ENCODE measurements at regions not wholly inside any gene's neighbourhood (a gene's known extent, or its start where the extent isn't known, plus 50 kb on each side); places are given as distances from the start of the nearest gene placed in this dataset.

- Histone ChIP-seq H3K9me3 (ENCODE audit: low read length) (no peaks in the 10 kb centered on the region), H3K36me3 (ENCODE audit: insufficient read depth, low read length) (no peaks in the 10 kb centered on the region), H3K27ac (ENCODE audit: low read depth, low read length) (no peak overlapping the region), H3K4me1 (ENCODE audit: insufficient read depth, low read length) (no peaks in the 10 kb centered on the region), H3K9ac (ENCODE audit: low read length) (no peak overlapping the region), H3K27me3 (ENCODE audit: control insufficient read depth in 1 of 2, insufficient read depth in 2 of 2, low read length in 2 of 2) (no peaks in the 10 kb centered on the region), H3K4me3 (ENCODE audit: low read depth in 1 of 2, low read length in 2 of 2) (no peak overlapping the region)
Measured at GRCh38 chr2:173598525-173598924, 243.9 kb downstream of the CDCA7 start.

GRCh38 chr2:173599821-173600359 lies 245.2 kb downstream of the CDCA7 start:
- Histone ChIP-seq H3K4me3 (ENCODE audit: low read depth in 1 of 2, low read length in 2 of 2) (no peak overlapping the region), H3K27ac (ENCODE audit: low read depth, low read length) (no peak overlapping the region), H3K9me3 (ENCODE audit: low read length) (no peaks in the 10 kb centered on the region)

GRCh38 chr2:173602153-173602795 lies 247.6 kb downstream of the CDCA7 start:
- no peaks in the 10 kb centered on the region for H3K4me1 ChIP-seq (ENCODE audit: insufficient read depth, low read length)
- no peaks in the 10 kb centered on the region for H3K27me3 ChIP-seq (ENCODE audit: control insufficient read depth in 1 of 2, insufficient read depth in 2 of 2, low read length in 2 of 2)
- H3K4me3 ChIP-seq (ENCODE audit: low read depth in 1 of 2, low read length in 2 of 2), result no peak overlapping the region
- H3K9ac ChIP-seq (ENCODE audit: low read length), result no peak overlapping the region
- H3K36me3 ChIP-seq (ENCODE audit: insufficient read depth, low read length), result no peaks in the 10 kb centered on the region
- no peaks in the 10 kb centered on the region for H3K9me3 ChIP-seq (ENCODE audit: low read length)
- no peak overlapping the region for H3K27ac ChIP-seq (ENCODE audit: low read depth, low read length)

More at GRCh38 chr2:173599821-173600359, 245.2 kb downstream of the CDCA7 start:
- H3K4me1 ChIP-seq (ENCODE audit: insufficient read depth, low read length), result no peaks in the 10 kb centered on the region
- no peaks in the 10 kb centered on the region for H3K27me3 ChIP-seq (ENCODE audit: control insufficient read depth in 1 of 2, insufficient read depth in 2 of 2, low read length in 2 of 2)
- H3K9ac ChIP-seq (ENCODE audit: low read length), result no peak overlapping the region
- H3K36me3 ChIP-seq (ENCODE audit: insufficient read depth, low read length), result no peaks in the 10 kb centered on the region

GRCh38 chr2:173605994-173606393 lies 251.3 kb downstream of the CDCA7 start:
- H3K9ac ChIP-seq (ENCODE audit: low read length), result no peak overlapping the region
- no peaks in the 10 kb centered on the region for H3K4me1 ChIP-seq (ENCODE audit: insufficient read depth, low read length)
- H3K36me3 ChIP-seq (ENCODE audit: insufficient read depth, low read length), result no peaks in the 10 kb centered on the region
- H3K9me3 ChIP-seq (ENCODE audit: low read length), result no peaks in the 10 kb centered on the region
- H3K4me3 ChIP-seq (ENCODE audit: low read depth in 1 of 2, low read length in 2 of 2), result no peak overlapping the region
- H3K27me3 ChIP-seq (ENCODE audit: control insufficient read depth in 1 of 2, insufficient read depth in 2 of 2, low read length in 2 of 2), result no peaks in the 10 kb centered on the region
- no peak overlapping the region for H3K27ac ChIP-seq (ENCODE audit: low read depth, low read length)

GRCh38 chr2:173606619-173607248 lies 252.1 kb downstream of the CDCA7 start:
- no peak overlapping the region for H3K27ac ChIP-seq (ENCODE audit: low read depth, low read length)
- no peaks in the 10 kb centered on the region for H3K4me1 ChIP-seq (ENCODE audit: insufficient read depth, low read length)
- no peak overlapping the region for H3K9ac ChIP-seq (ENCODE audit: low read length)
- no peaks in the 10 kb centered on the region for H3K36me3 ChIP-seq (ENCODE audit: insufficient read depth, low read length)
- H3K9me3 ChIP-seq (ENCODE audit: low read length), result no peaks in the 10 kb centered on the region
- H3K4me3 ChIP-seq (ENCODE audit: low read depth in 1 of 2, low read length in 2 of 2), result no peak overlapping the region
- no peaks in the 10 kb centered on the region for H3K27me3 ChIP-seq (ENCODE audit: control insufficient read depth in 1 of 2, insufficient read depth in 2 of 2, low read length in 2 of 2)

GRCh38 chr2:173607606-173608311 lies 253.1 kb downstream of the CDCA7 start:
- H3K36me3 ChIP-seq (ENCODE audit: insufficient read depth, low read length), result no peaks in the 10 kb centered on the region
- H3K4me3 ChIP-seq (ENCODE audit: low read depth in 1 of 2, low read length in 2 of 2), result no peak overlapping the region
- no peaks in the 10 kb centered on the region for H3K4me1 ChIP-seq (ENCODE audit: insufficient read depth, low read length)
- H3K9me3 ChIP-seq (ENCODE audit: low read length), result no peaks in the 10 kb centered on the region
- no peak overlapping the region for H3K27ac ChIP-seq (ENCODE audit: low read depth, low read length)
- H3K27me3 ChIP-seq (ENCODE audit: control insufficient read depth in 1 of 2, insufficient read depth in 2 of 2, low read length in 2 of 2), result no peaks in the 10 kb centered on the region
- H3K9ac ChIP-seq (ENCODE audit: low read length), result no peak overlapping the region

- no peaks in the 10 kb centered on the region for H3K27me3 ChIP-seq (ENCODE audit: control insufficient read depth in 1 of 2, insufficient read depth in 2 of 2, low read length in 2 of 2)
- no peaks in the 10 kb centered on the region for H3K36me3 ChIP-seq (ENCODE audit: insufficient read depth, low read length)
- no peaks in the 10 kb centered on the region for H3K9me3 ChIP-seq (ENCODE audit: low read length)
- no peak overlapping the region for H3K4me3 ChIP-seq (ENCODE audit: low read depth in 1 of 2, low read length in 2 of 2)
- H3K9ac ChIP-seq (ENCODE audit: low read length), result no peak overlapping the region
- no peak overlapping the region for H3K27ac ChIP-seq (ENCODE audit: low read depth, low read length)
- H3K4me1 ChIP-seq (ENCODE audit: insufficient read depth, low read length), result no peaks in the 10 kb centered on the region
Measured at GRCh38 chr2:173611121-173611520, 256.4 kb downstream of the CDCA7 start.

- Histone ChIP-seq H3K27me3 (ENCODE audit: control insufficient read depth in 1 of 2, insufficient read depth in 2 of 2, low read length in 2 of 2) (no peaks in the 10 kb centered on the region), H3K4me1 (ENCODE audit: insufficient read depth, low read length) (no peaks in the 10 kb centered on the region), H3K9ac (ENCODE audit: low read length) (no peak overlapping the region), H3K27ac (ENCODE audit: low read depth, low read length) (no peak overlapping the region), H3K36me3 (ENCODE audit: insufficient read depth, low read length) (no peaks in the 10 kb centered on the region), H3K9me3 (ENCODE audit: low read length) (no peaks in the 10 kb centered on the region), H3K4me3 (ENCODE audit: low read depth in 1 of 2, low read length in 2 of 2) (no peak overlapping the region)
Measured at GRCh38 chr2:173612354-173612753, 257.7 kb downstream of the CDCA7 start.

GRCh38 chr2:173613386-173613785 lies 258.7 kb downstream of the CDCA7 start:
- no peak overlapping the region for H3K9ac ChIP-seq (ENCODE audit: low read length)
- H3K36me3 ChIP-seq (ENCODE audit: insufficient read depth, low read length), result no peaks in the 10 kb centered on the region
- no peaks in the 10 kb centered on the region for H3K9me3 ChIP-seq (ENCODE audit: low read length)
- H3K27me3 ChIP-seq (ENCODE audit: control insufficient read depth in 1 of 2, insufficient read depth in 2 of 2, low read length in 2 of 2), result no peaks in the 10 kb centered on the region
- no peaks in the 10 kb centered on the region for H3K4me1 ChIP-seq (ENCODE audit: insufficient read depth, low read length)
- no peak overlapping the region for H3K27ac ChIP-seq (ENCODE audit: low read depth, low read length)
- no peak overlapping the region for H3K4me3 ChIP-seq (ENCODE audit: low read depth in 1 of 2, low read length in 2 of 2)

GRCh38 chr2:173614265-173614930 lies 259.7 kb downstream of the CDCA7 start:
- Histone ChIP-seq H3K9ac (ENCODE audit: low read length) (no peak overlapping the region), H3K27ac (ENCODE audit: low read depth, low read length) (no peak overlapping the region), H3K36me3 (ENCODE audit: insufficient read depth, low read length) (no peaks in the 10 kb centered on the region), H3K4me1 (ENCODE audit: insufficient read depth, low read length) (no peaks in the 10 kb centered on the region), H3K4me3 (ENCODE audit: low read depth in 1 of 2, low read length in 2 of 2) (no peak overlapping the region), H3K27me3 (ENCODE audit: control insufficient read depth in 1 of 2, insufficient read depth in 2 of 2, low read length in 2 of 2) (no peaks in the 10 kb centered on the region), H3K9me3 (ENCODE audit: low read length) (no peaks in the 10 kb centered on the region)
